Kidney epithelial cell (primary cell): ENCODE measurements at regions not wholly inside any gene's neighbourhood (a gene's known extent, or its start where the extent isn't known, plus 50 kb on each side); places are given as distances from the start of the nearest gene placed in this dataset.

Source experiments
- DNase-seq: peaks from one replicate; pipeline ENCODE4 v3.0.0-alpha.2; 2010; ENCODE audit warnings: low read depth
- H3K27me3 ChIP-seq: 2 replicates; pipeline ENCODE4 v1.6.0; 2011; ENCODE audit warnings: low read length; ENCODE audit not compliant: control insufficient read depth, insufficient read depth
- H3K36me3 ChIP-seq: 2 replicates; pipeline ENCODE4 v1.5.1; 2011; ENCODE audit warnings: low read length; ENCODE audit not compliant: control insufficient read depth, insufficient read depth
- H3K4me3 ChIP-seq: 2 replicates; pipeline ENCODE4 v1.5.1; 2011; ENCODE audit warnings: low read depth, mild to moderate bottlenecking, control low read depth, low read length
- TF ChIP-seq, protein P1 (sequence below): IDR thresholded peaks from 2 replicates; pipeline ENCODE4 v1.5.1; 2011; ENCODE audit warnings: mild to moderate bottlenecking, moderate library complexity, low read length, control low read depth, inconsistent platforms; ENCODE audit not compliant: insufficient read depth, poor library complexity, severe bottlenecking

- Histone ChIP-seq H3K4me3 (no peak overlapping the region), H3K27me3 (no peaks in the 10 kb centered on the region), H3K36me3 (no peaks in the 10 kb centered on the region)
- DNase-seq, result peak; percentile 71
- TF ChIP-seq, protein P1, sequence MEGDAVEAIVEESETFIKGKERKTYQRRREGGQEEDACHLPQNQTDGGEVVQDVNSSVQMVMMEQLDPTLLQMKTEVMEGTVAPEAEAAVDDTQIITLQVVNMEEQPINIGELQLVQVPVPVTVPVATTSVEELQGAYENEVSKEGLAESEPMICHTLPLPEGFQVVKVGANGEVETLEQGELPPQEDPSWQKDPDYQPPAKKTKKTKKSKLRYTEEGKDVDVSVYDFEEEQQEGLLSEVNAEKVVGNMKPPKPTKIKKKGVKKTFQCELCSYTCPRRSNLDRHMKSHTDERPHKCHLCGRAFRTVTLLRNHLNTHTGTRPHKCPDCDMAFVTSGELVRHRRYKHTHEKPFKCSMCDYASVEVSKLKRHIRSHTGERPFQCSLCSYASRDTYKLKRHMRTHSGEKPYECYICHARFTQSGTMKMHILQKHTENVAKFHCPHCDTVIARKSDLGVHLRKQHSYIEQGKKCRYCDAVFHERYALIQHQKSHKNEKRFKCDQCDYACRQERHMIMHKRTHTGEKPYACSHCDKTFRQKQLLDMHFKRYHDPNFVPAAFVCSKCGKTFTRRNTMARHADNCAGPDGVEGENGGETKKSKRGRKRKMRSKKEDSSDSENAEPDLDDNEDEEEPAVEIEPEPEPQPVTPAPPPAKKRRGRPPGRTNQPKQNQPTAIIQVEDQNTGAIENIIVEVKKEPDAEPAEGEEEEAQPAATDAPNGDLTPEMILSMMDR, result no peak
Observed at GRCh38 chr1:68322837-68323687, 90.7 kb upstream of the WLS start.

DNA sequence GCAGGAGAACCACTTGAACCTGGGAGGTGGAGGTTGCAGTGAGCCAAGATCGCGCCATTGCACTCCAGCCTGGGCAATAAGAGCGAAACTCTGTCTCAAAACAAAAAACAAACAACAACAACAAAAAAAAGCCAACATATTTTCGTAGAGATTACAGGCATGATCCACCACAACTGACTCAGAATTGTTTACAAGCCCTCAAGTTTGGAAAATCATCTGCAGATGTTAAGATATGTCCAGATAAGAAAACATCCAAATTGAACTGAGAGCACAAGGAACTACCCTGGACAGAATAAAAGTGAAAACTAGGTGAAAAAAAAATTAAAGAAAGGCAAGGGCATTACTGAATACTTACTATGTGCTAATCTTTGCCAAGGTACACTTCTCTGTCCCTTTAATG is 89.8 kb upstream of the WLS start:
- H3K27me3 ChIP-seq, result no peaks in the 10 kb centered on the region

DNA sequence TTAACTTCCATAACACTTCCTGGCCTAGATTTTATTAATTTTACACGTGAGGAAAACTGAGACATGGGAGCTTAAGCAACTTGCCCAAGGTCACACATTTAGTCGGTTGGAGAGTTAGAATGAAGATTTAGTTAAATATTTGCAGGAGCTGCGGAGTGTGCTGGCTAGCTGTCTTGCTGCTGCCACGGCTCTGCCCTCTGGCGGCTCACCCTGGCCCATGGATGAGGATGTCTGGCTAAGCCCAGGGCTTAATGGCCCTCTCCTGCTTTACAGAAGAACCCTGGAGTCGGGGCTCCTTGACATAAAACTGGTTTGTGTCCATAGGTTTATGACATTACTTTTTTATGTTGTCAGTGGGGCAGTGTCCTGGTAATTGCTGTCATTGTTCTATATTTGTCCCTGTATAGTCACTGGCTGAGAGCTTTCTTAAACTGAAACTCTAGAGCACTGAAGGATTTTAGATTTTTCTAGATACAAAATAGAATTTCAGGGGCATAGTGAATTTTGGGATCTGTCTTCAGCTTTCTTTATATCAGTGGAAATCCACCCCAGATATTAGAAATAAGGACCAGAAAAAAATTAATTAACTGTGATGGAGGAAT is 88.9 kb upstream of the WLS start:
- Histone ChIP-seq H3K36me3 (no peaks in the 10 kb centered on the region), H3K4me3 (no peak overlapping the region), H3K27me3 (no peaks in the 10 kb centered on the region)
- peak; percentile 35 for DNase-seq
- TF ChIP-seq, protein P1, result peak; percentile 95

More for the DNA sequence above, 89.8 kb upstream of the WLS start:
- no peak for DNase-seq
- Histone ChIP-seq H3K36me3 (no peaks in the 10 kb centered on the region), H3K4me3 (no peak overlapping the region)
- TF ChIP-seq, protein P1, result no peak

DNA sequence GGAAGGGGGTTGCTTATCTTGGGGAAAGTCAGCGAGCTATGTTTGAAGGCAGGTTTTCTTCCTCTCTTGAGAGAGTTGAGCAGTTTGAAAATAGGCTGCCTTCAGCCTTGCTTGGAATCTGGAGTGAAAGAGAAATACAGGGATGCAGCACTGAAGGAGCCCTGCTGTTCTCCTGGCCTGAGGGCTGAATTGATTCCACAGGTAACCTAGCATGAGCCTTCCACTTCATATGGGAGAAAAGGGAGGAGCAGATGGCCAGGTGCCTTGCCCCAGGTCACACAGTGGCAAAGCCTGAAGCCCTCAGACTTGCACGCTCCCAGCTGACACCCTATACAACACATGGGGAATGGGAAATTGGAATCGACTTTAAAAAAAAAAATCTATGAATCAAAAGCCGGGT is 88.0 kb upstream of the WLS start:
- no peaks in the 10 kb centered on the region for H3K36me3 ChIP-seq
- H3K27me3 ChIP-seq, result no peaks in the 10 kb centered on the region
- H3K4me3 ChIP-seq, result no peak overlapping the region
- TF ChIP-seq, protein P1, result no peak
- no peak for DNase-seq

DNA sequence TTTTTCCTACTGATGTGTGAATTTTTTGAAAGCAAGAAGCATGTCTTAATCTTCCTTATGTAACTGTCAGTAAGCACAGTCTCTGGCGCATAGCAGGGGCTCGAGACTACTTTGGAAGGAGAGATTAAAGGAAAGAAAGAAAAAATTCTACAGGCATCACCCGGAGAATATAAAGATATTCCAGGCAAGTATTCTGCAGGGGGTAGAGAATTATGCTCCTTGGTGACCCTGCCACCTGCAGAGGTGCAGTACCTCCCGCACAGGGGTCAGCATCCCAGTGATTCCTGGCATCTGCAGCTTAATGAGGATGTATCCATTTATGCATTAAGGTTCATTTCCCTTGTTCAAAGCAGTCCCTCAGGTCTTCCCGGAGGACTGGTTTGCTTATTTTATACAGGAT is 87.6 kb upstream of the WLS start:
- Histone ChIP-seq H3K36me3 (no peaks in the 10 kb centered on the region), H3K27me3 (no peaks in the 10 kb centered on the region), H3K4me3 (no peak overlapping the region)
- no peak for DNase-seq
- TF ChIP-seq, protein P1, result no peak
